ENCODE measurements at regions not wholly inside any gene's neighbourhood (a gene's known extent, or its start where the extent isn't known, plus 50 kb on each side); places are given as distances from the start of the nearest gene placed in this dataset.
"Not testable (repeated sequence)": the region's sequence is repeated elsewhere in the genome, so short reads cannot be mapped to it uniquely, and the experiment has no call there.

DNA sequence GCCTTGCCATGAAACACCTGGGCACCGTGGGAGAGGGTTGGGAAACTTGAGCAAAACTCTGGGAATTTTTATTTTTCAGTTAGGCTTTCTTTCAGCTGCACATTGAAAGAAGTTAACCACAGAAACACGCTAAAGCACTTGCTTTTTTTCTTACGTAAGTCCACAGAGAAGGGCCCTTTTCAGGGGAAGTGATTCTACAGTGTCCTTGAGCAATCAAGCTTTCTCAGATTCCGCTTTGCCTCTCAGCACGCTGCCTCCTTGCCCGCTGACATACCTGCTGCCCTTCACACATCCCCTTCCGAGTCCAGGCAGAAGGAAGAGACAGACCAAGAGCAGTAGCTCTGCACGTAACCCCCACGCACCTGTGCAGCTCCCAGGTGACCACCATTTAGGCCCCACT lies 135.5 kb upstream of the MYT1L start:
- no peak for DNase-seq (ENCODE audit: low spot score)
- TF ChIP-seq, protein P1, sequence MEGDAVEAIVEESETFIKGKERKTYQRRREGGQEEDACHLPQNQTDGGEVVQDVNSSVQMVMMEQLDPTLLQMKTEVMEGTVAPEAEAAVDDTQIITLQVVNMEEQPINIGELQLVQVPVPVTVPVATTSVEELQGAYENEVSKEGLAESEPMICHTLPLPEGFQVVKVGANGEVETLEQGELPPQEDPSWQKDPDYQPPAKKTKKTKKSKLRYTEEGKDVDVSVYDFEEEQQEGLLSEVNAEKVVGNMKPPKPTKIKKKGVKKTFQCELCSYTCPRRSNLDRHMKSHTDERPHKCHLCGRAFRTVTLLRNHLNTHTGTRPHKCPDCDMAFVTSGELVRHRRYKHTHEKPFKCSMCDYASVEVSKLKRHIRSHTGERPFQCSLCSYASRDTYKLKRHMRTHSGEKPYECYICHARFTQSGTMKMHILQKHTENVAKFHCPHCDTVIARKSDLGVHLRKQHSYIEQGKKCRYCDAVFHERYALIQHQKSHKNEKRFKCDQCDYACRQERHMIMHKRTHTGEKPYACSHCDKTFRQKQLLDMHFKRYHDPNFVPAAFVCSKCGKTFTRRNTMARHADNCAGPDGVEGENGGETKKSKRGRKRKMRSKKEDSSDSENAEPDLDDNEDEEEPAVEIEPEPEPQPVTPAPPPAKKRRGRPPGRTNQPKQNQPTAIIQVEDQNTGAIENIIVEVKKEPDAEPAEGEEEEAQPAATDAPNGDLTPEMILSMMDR (IDR thresholded peaks at IDR 0.05; ENCODE audit: extremely low read depth, missing control alignments): no peak

DNA sequence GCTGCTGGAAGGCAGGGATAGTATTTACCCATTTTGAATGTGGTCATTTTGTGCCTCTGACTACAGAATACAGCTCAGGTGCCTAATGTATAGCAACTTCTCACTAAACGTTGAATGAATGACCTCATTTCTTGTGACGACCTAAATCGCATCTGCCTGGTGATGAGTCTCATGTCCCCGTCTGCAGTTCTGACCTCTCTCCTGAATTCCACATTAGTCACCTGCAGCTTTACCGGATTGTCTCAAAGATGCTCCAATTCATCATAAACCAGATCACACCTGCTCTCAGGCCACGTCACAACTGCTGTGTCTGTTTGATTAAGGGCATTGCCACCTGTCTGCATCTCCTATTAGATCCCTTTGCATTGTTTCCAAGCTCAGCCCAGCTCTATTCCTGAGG lies 133.6 kb upstream of the MYT1L start:
- DNase-seq (ENCODE audit: low spot score): no peak
- TF ChIP-seq, protein P1 (IDR thresholded peaks at IDR 0.05; ENCODE audit: extremely low read depth, missing control alignments): no peak

DNA sequence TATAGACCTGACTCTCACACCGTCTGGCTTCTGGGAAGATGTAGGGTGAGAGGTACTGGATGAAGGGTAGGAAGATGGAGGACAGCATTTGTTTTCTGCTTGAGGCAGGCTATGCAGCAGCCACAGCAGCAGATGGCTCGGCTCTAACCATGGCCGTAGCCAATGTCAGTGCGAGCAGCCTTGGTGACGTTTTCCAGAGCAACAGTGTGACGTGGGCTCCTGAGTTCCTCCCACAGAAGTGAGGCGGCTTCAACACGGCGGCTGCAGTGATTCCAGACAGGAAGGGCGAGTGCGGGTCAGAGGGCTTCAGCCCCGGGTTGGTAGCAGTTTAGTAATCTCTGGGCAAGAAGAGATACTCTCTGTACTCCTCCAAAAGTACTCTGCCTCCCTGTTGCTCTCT lies 133.0 kb upstream of the MYT1L start:
- TF ChIP-seq, protein P1 (IDR thresholded peaks at IDR 0.05; ENCODE audit: extremely low read depth, missing control alignments): no peak
- no peak for DNase-seq (ENCODE audit: low spot score)

DNA sequence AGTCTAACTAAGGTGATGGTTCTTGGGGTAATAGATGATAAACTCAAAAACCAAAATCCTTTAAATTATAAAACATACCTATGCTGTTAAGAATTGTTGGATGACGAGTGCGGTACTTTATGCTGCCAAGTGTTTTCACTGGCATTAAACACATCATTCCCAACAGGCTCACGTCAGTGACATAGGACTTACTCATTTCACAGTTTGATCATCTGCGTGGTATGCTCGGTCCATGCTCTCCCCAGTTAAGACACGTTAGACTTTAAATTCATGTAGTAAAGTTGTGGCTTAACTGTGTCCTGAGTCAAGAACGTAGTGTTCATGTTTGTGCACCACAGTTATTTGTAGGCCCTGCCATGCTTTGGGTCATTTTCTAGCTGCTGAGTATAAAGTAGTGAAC lies 125.6 kb upstream of the MYT1L start:
- DNase-seq (ENCODE audit: low spot score): no peak
- TF ChIP-seq, protein P1 (IDR thresholded peaks at IDR 0.05; ENCODE audit: extremely low read depth, missing control alignments): no peak

DNA sequence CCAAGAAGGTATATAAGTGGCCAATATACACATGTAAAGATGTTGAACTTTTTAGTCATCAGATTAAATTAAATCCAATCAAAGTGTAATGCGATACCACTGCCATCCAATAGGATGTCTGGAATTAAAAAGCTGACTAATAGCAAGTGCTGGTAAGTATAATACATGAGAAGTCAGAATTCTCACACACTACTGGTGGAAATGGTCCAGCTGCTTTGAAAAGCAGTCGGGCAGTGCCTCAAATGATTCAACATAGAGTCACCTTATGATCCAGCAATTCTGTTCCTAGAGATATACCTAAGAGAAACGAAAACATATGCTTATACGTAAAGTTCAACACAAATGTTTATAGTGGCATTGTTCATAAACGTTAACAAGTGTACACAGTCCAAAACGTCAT lies 124.1 kb upstream of the MYT1L start:
- TF ChIP-seq, protein P1 (IDR thresholded peaks at IDR 0.05; ENCODE audit: extremely low read depth, missing control alignments): no peak
- DNase-seq (ENCODE audit: low spot score): no peak

DNA sequence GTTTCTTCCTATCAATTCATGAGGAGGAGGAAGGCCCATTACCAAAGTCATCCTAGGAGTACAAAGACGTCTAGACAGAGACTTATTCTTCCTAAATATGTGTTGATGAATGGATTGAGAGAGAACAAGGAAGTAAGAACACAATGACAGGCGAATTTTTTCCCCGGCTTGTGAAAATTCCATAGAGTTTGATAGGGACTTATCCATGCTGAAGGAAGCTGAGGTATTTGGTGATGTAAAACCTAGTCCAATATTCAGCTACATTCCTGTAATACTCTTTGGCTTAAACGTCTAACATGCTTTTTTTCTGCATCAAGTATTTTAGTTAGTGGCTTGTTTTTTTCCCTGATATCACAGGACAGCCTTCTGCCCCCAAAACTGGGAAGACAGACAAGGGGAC lies 121.9 kb upstream of the MYT1L start:
- no peak for DNase-seq (ENCODE audit: low spot score)
- TF ChIP-seq, protein P1 (IDR thresholded peaks at IDR 0.05; ENCODE audit: extremely low read depth, missing control alignments): no peak

DNA sequence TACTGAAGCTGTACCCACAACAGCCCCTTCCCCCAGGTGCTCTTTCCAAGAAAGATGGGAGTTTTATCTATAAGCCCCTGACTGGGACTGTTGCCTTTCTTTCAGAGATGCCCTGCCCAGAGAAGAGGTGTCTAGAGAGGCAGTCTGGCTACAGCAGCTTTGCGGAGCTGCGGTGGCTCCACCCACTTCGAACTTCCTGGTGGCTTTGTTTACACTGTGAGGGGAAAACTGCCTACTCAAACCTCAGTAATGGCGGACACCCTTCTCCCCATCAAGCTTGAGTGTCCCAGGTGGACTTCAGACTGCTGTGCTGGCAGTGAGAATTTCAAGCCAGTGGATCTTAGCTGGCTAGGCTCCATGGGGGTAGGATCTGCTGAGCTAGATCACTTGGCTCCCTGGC lies 120.2 kb upstream of the MYT1L start:
- not testable (repeated sequence) for DNase-seq (ENCODE audit: low spot score)

DNA sequence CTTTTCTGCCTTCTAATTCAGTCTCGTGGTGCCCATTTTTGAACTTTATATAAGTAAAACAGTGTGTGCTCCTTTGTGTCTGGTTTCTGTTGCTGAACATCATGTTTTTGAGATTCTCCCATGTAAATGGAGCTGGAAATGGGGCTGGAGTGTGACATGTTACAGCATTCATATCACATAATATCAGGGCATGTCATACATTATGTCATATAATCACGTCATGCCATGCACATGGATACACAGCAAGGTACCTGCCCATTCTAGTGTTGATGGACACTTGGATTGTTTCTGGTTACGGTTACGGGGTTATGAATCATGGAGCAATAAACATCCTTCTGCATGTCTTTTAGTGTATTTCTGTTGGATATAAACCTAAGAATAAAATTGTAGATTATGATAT lies 117.1 kb upstream of the MYT1L start:
- TF ChIP-seq, protein P1 (IDR thresholded peaks at IDR 0.05; ENCODE audit: extremely low read depth, missing control alignments): no peak
- DNase-seq (ENCODE audit: low spot score): no peak
